Vagina (tissue), 2 donors: ENCODE measurements at regions not wholly inside any gene's neighbourhood (a gene's known extent, or its start where the extent isn't known, plus 50 kb on each side); places are given as distances from the start of the nearest gene placed in this dataset.

ENCODE experiments used
- DNase-seq, 2 donors: peaks; one replicate each; pipeline ENCODE4 v3.0.0-alpha.2; 2017; ENCODE audit errors: extremely low spot score in 2 of 2
- H3K27ac ChIP-seq: fragments of 200-600 bp; sonication (generic); one replicate; pipeline ENCODE4 v1.5.1; 2019
- H3K27me3 ChIP-seq: fragments of 200-600 bp; sonication (generic); one replicate; pipeline ENCODE4 v1.5.1; 2019
- H3K36me3 ChIP-seq, 2 donors: fragments of 200-600 bp; sonication (generic); one replicate each; pipeline ENCODE4 v1.5.1; 2017 to 2019
- H3K4me1 ChIP-seq: fragments of 200-600 bp; sonication (generic); one replicate; pipeline ENCODE4 v1.5.1; 2019
- H3K4me3 ChIP-seq, 2 donors: fragments of 200-600 bp; sonication (generic); 1 replicate in 1 of 2; 2 replicates in 1 of 2; pipeline ENCODE4 v1.5.1; 2016 to 2019
- H3K9me3 ChIP-seq: fragments of 200-600 bp; sonication (generic); one replicate; pipeline ENCODE4 v1.5.1; 2019
- POLR2A ChIP-seq, 2 donors: fragments of 450-650 bp; IDR thresholded peaks; one replicate each; pipeline ENCODE4 v1.6.1; 2017; ENCODE audit warnings: antibody characterized with exemption in 2 of 2, mild to moderate bottlenecking in 2 of 2, moderate library complexity in 2 of 2
- POLR2AphosphoS5 ChIP-seq, 2 donors: sonication (generic); formaldehyde crosslinking; IDR thresholded peaks; one replicate each; pipeline ENCODE4 v1.9.0; 2017; ENCODE audit warnings: antibody characterized with exemption in 2 of 2, mild to moderate bottlenecking in 2 of 2, low read depth in 1 of 2; ENCODE audit not compliant: insufficient read depth in 1 of 2
- intact Hi-C: fragments of 100-400 bp; cut with DNase I; formaldehyde crosslinking; loops from one replicate; pipeline ENCODE4 v1.15.1; 2023
- TF ChIP-seq, protein P1 (sequence below), 3 experiments: fragments of 450-650 bp in 2 of 3; fragments of 200-600 bp in 1 of 3; sonication (generic) in 1 of 3; IDR thresholded peaks; one replicate each; pipeline ENCODE4 v1.5.1; 2017 to 2019; ENCODE audit warnings: antibody characterized with exemption in 3 of 3, mild to moderate bottlenecking in 2 of 3, moderate library complexity in 2 of 3

DNA sequence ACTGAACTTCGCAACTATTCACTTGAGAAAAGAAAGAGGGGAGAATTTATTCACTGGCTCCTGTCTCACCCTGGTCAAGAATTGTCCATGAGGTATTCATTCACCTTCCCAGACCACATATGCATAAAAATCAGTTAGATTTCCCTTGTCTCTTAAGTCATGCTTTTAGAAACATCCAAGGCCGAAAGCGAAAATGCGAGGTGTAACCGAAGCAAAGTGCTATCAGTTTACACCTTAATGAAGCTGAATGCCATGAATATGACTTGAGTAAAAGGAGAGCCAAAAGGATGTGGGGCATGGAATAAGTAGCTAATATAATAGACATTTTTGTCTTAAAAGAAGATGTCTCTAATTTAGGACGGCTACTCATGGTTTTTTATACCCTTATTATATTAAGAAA, 965.6 kb upstream of the CHORDC1 start:
- intact Hi-C loops, result no loop called here
- no peak for DNase-seq
- Histone ChIP-seq H3K27ac (no peak overlapping the region), H3K4me1 (no peaks in the 10 kb centered on the region), H3K36me3 (no peaks in the 10 kb centered on the region), H3K9me3 (no peaks in the 10 kb centered on the region), H3K27me3 (no peaks in the 10 kb centered on the region), H3K4me3 (no peak overlapping the region)
- TF ChIP-seq, protein P1, sequence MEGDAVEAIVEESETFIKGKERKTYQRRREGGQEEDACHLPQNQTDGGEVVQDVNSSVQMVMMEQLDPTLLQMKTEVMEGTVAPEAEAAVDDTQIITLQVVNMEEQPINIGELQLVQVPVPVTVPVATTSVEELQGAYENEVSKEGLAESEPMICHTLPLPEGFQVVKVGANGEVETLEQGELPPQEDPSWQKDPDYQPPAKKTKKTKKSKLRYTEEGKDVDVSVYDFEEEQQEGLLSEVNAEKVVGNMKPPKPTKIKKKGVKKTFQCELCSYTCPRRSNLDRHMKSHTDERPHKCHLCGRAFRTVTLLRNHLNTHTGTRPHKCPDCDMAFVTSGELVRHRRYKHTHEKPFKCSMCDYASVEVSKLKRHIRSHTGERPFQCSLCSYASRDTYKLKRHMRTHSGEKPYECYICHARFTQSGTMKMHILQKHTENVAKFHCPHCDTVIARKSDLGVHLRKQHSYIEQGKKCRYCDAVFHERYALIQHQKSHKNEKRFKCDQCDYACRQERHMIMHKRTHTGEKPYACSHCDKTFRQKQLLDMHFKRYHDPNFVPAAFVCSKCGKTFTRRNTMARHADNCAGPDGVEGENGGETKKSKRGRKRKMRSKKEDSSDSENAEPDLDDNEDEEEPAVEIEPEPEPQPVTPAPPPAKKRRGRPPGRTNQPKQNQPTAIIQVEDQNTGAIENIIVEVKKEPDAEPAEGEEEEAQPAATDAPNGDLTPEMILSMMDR (IDR thresholded peaks at IDR 0.05), result no peak
- TF ChIP-seq POLR2AphosphoS5 (IDR thresholded peaks at IDR 0.05; ENCODE audit: insufficient read depth in 1 of 2, low read depth in 1 of 2), result no peak
- no peak for TF ChIP-seq POLR2A (IDR thresholded peaks at IDR 0.05)

DNA sequence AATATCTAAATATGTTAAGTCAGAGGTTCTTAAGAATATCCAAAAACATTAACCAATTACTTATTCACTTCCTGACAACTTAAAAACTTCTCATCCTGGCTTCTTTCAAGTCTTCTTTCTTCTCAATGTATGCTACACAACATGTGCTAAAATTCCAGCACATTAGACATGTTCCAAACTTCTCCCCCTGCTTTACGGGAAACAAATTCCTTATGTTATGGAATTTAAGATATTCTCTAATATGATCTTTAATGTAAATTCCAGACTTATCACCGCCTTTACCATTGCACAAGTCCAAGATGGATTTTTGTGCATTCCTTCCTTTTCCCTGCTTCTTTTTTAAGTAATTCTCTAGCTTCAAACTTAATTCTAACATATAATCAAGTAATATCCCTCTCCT, 964.5 kb upstream of the CHORDC1 start:
- Histone ChIP-seq H3K4me3 (no peak overlapping the region), H3K36me3 (no peaks in the 10 kb centered on the region), H3K27me3 (no peaks in the 10 kb centered on the region), H3K27ac (no peak overlapping the region), H3K9me3 (no peaks in the 10 kb centered on the region), H3K4me1 (no peaks in the 10 kb centered on the region)
- intact Hi-C loops, result no loop called here
- DNase-seq, result no peak
- TF ChIP-seq, protein P1 (IDR thresholded peaks at IDR 0.05), result no peak
- TF ChIP-seq POLR2AphosphoS5 (IDR thresholded peaks at IDR 0.05; ENCODE audit: insufficient read depth in 1 of 2, low read depth in 1 of 2) (no peak), POLR2A (IDR thresholded peaks at IDR 0.05) (no peak)

- H3K9me3 ChIP-seq, result no peaks in the 10 kb centered on the region
- no peaks in the 10 kb centered on the region for H3K4me1 ChIP-seq
- no peak overlapping the region for H3K4me3 ChIP-seq
- no peaks in the 10 kb centered on the region for H3K36me3 ChIP-seq
- intact Hi-C loops, result no loop called here
- no peak overlapping the region for H3K27ac ChIP-seq
- TF ChIP-seq, protein P1 (IDR thresholded peaks at IDR 0.05), result no peak
- TF ChIP-seq POLR2A (IDR thresholded peaks at IDR 0.05) (no peak), POLR2AphosphoS5 (IDR thresholded peaks at IDR 0.05; ENCODE audit: insufficient read depth in 1 of 2, low read depth in 1 of 2) (no peak)
- DNase-seq, result no peak
- no peaks in the 10 kb centered on the region for H3K27me3 ChIP-seq
Observed at GRCh38 chr11:91178366-91178765, 955.5 kb upstream of the CHORDC1 start.

DNA sequence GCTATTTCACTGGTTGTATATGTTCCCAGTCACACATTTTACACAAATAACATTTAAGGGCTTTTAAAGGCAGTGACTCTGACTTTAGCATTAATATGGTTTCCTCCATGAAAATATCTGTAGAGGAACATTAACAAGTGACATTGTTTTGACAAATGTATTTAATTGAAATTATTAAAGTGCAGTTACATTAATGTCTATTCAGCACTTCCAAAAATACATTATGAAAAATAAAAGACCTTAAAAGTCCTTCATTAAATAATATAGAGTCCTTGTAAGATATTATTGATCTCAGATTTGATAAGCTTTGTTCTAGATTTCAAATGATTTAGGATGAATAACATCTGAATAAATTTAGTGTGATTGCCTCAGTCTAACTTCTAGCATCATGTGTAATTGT, 951.9 kb upstream of the CHORDC1 start:
- Histone ChIP-seq H3K36me3 (no peaks in the 10 kb centered on the region), H3K27me3 (no peaks in the 10 kb centered on the region), H3K4me3 (no peak overlapping the region), H3K9me3 (no peaks in the 10 kb centered on the region), H3K4me1 (no peaks in the 10 kb centered on the region), H3K27ac (no peak overlapping the region)
- intact Hi-C loops, result no loop called here
- TF ChIP-seq POLR2AphosphoS5 (IDR thresholded peaks at IDR 0.05; ENCODE audit: insufficient read depth in 1 of 2, low read depth in 1 of 2) (no peak), POLR2A (IDR thresholded peaks at IDR 0.05) (no peak)
- TF ChIP-seq, protein P1 (IDR thresholded peaks at IDR 0.05), result no peak
- DNase-seq, result no peak

GRCh38 chr11:91174193-91174592, 951.3 kb upstream of the CHORDC1 start:
- intact Hi-C loops, result no loop called here
- no peak overlapping the region for H3K4me3 ChIP-seq
- H3K27ac ChIP-seq, result no peak overlapping the region
- no peaks in the 10 kb centered on the region for H3K27me3 ChIP-seq
- TF ChIP-seq, protein P1 (IDR thresholded peaks at IDR 0.05), result no peak
- no peak for TF ChIP-seq POLR2AphosphoS5 (IDR thresholded peaks at IDR 0.05; ENCODE audit: insufficient read depth in 1 of 2, low read depth in 1 of 2)
- TF ChIP-seq POLR2A (IDR thresholded peaks at IDR 0.05), result no peak
- H3K4me1 ChIP-seq, result no peaks in the 10 kb centered on the region
- no peak for DNase-seq
- no peaks in the 10 kb centered on the region for H3K9me3 ChIP-seq
- no peaks in the 10 kb centered on the region for H3K36me3 ChIP-seq
